Transverse colon (tissue), 4 donors: ENCODE measurements at regions not wholly inside any gene's neighbourhood (a gene's known extent, or its start where the extent isn't known, plus 50 kb on each side); places are given as distances from the start of the nearest gene placed in this dataset.

Source experiments
- CTCF ChIP-seq, 5 experiments: fragments of 200-600 bp in 3 of 5; fragments of 450-650 bp in 2 of 5; sonication (generic) in 3 of 5; IDR thresholded peaks; 1 replicate in 2 of 5; 2 replicates in 3 of 5; pipeline ENCODE4 v1.5.1; 2016 to 2017; ENCODE audit warnings: antibody characterized with exemption in 5 of 5, inconsistent platforms in 3 of 5, mild to moderate bottlenecking in 2 of 5, moderate library complexity in 1 of 5
- EP300 ChIP-seq: sonication (generic); formaldehyde crosslinking; IDR thresholded peaks from one replicate; pipeline ENCODE4 v1.6.1; 2017; ENCODE audit warnings: antibody characterized with exemption, low read depth
- POLR2A ChIP-seq: fragments of 450-650 bp; IDR thresholded peaks from one replicate; pipeline ENCODE4 v1.6.1; 2016; ENCODE audit warnings: antibody characterized with exemption, mild to moderate bottlenecking, moderate library complexity
- POLR2AphosphoS5 ChIP-seq, 3 donors: sonication (generic); formaldehyde crosslinking; IDR thresholded peaks; one replicate each; pipeline ENCODE4 v1.6.1; 2016; ENCODE audit warnings: antibody characterized with exemption in 3 of 3

- TF ChIP-seq CTCF (IDR thresholded peaks at IDR 0.05), result no peak
- TF ChIP-seq POLR2A, result no peak
- TF ChIP-seq EP300, result no peak
- TF ChIP-seq POLR2AphosphoS5 (IDR thresholded peaks at IDR 0.05), result no peak
These were observed 242.1 kb upstream of the FOXN3 start for GRCh38 chr14:89658977-89659670.
